Esophagus squamous epithelium (tissue), 5 donors: ENCODE measurements at regions not wholly inside any gene's neighbourhood (a gene's known extent, or its start where the extent isn't known, plus 50 kb on each side); places are given as distances from the start of the nearest gene placed in this dataset.

Experiments used
- DNase-seq: peaks from one replicate; lab custom pipeline; 2025; lab: John Stamatoyannopoulos, UW
- H3K27ac ChIP-seq, 4 donors: fragments of 200-600 bp; sonication (generic); one replicate each; pipeline ENCODE4 v1.5.1; 2016 to 2019; ENCODE audit warnings: mild to moderate bottlenecking in 1 of 4
- H3K27me3 ChIP-seq, 4 donors: fragments of 200-600 bp; sonication (generic); 1 replicate in 3 of 4; 2 replicates in 1 of 4; pipeline versions ENCODE4 v1.5.1 to v1.6.0; 2017 to 2021; ENCODE audit warnings: antibody characterized with exemption in 1 of 4
- H3K36me3 ChIP-seq, 3 donors: fragments of 200-600 bp; sonication (generic); one replicate each; pipeline ENCODE4 v1.5.1; 2016 to 2019
- H3K4me1 ChIP-seq, 3 donors: fragments of 200-600 bp; sonication (generic); one replicate each; pipeline ENCODE4 v1.5.1; 2017 to 2019
- H3K4me3 ChIP-seq, 4 donors: fragments of 200-600 bp; sonication (generic); 1 replicate in 3 of 4; 2 replicates in 1 of 4; pipeline ENCODE4 v1.5.1; 2016 to 2019; ENCODE audit warnings: mild to moderate bottlenecking in 2 of 4, moderate library complexity in 1 of 4
- H3K9me3 ChIP-seq, 3 donors: fragments of 200-600 bp; sonication (generic); one replicate each; pipeline ENCODE4 v1.5.1; 2016 to 2019
- CTCF ChIP-seq, 6 experiments: fragments of 450-650 bp in 4 of 6; fragments of 200-600 bp in 2 of 6; sonication (generic) in 2 of 6; IDR thresholded peaks; one replicate each; pipeline ENCODE4 v1.5.1; 2016 to 2019; ENCODE audit warnings: antibody characterized with exemption in 6 of 6, mild to moderate bottlenecking in 4 of 6, moderate library complexity in 4 of 6
- POLR2A ChIP-seq, 4 donors: fragments of 450-650 bp; IDR thresholded peaks; one replicate each; pipeline ENCODE4 v1.6.1; 2017; ENCODE audit warnings: antibody characterized with exemption in 4 of 4, mild to moderate bottlenecking in 4 of 4, moderate library complexity in 3 of 4
- WGBS, 2 donors: methylation state at CpG; one replicate each; pipeline ENCODE4 v1.1.5; 2018; 5-methylcytosine and 5-hydroxymethylcytosine counted together
- intact Hi-C: fragments of 100-400 bp; cut with DNase I; formaldehyde crosslinking; loops from one replicate; pipeline ENCODE4 v1.15.0; 2022
- donor health status: DM: yes; HTN: yes; CAD: no.

- TF ChIP-seq CTCF (IDR thresholded peaks at IDR 0.05): no peak
- 77 to 87% methylated on average over 3 of the region's 3 CpGs for WGBS, 2 donors
- no peaks in the 10 kb centered on the region for H3K4me1 ChIP-seq
- H3K27ac ChIP-seq: no peak overlapping the region
- no peaks in the 10 kb centered on the region for H3K36me3 ChIP-seq
- no peaks in the 10 kb centered on the region for H3K9me3 ChIP-seq
- H3K27me3 ChIP-seq: no peaks in the 10 kb centered on the region
- no peak overlapping the region for H3K4me3 ChIP-seq
- intact Hi-C loops: no loop called here
- no peak for DNase-seq
These were observed 676.2 kb downstream of the ZEB2 start for GRCh38 chr2:143843686-143844085.

GRCh38 chr2:143842836-143843235, 677.1 kb downstream of the ZEB2 start:
- Histone ChIP-seq H3K36me3 (no peaks in the 10 kb centered on the region), H3K4me1 (no peaks in the 10 kb centered on the region), H3K27me3 (no peaks in the 10 kb centered on the region), H3K9me3 (no peaks in the 10 kb centered on the region), H3K27ac (no peak overlapping the region), H3K4me3 (no peak overlapping the region)
- 69 to 84% methylated on average over 2 of the region's 2 CpGs for WGBS, 2 donors
- intact Hi-C loops: no loop called here
- DNase-seq: no peak
- TF ChIP-seq CTCF (IDR thresholded peaks at IDR 0.05): no peak
- TF ChIP-seq POLR2A (IDR thresholded peaks at IDR 0.05): no peak

GRCh38 chr2:143841935-143842334, 678.0 kb downstream of the ZEB2 start:
- intact Hi-C loops: no loop called here
- Histone ChIP-seq H3K4me3 (no peak overlapping the region), H3K9me3 (no peaks in the 10 kb centered on the region), H3K27ac (no peak overlapping the region), H3K27me3 (no peaks in the 10 kb centered on the region), H3K36me3 (no peaks in the 10 kb centered on the region), H3K4me1 (no peaks in the 10 kb centered on the region)
- WGBS, 2 donors: 89 to 95% methylated on average over 4 of the region's 4 CpGs
- DNase-seq: no peak
- no peak for TF ChIP-seq CTCF (IDR thresholded peaks at IDR 0.05)

GRCh38 chr2:143840601-143841000, 679.3 kb downstream of the ZEB2 start:
- H3K9me3 ChIP-seq: no peaks in the 10 kb centered on the region
- H3K4me3 ChIP-seq: no peak overlapping the region
- no peaks in the 10 kb centered on the region for H3K4me1 ChIP-seq
- H3K27ac ChIP-seq: no peak overlapping the region
- intact Hi-C loops: no loop called here
- H3K27me3 ChIP-seq: no peaks in the 10 kb centered on the region
- TF ChIP-seq POLR2A (IDR thresholded peaks at IDR 0.05) (no peak), CTCF (IDR thresholded peaks at IDR 0.05) (no peak)
- H3K36me3 ChIP-seq: no peaks in the 10 kb centered on the region
- DNase-seq: no peak

- no peak overlapping the region for H3K4me3 ChIP-seq
- 58 to 80% methylated on average over 2 of the region's 2 CpGs for WGBS, 2 donors
- TF ChIP-seq CTCF (IDR thresholded peaks at IDR 0.05): no peak
- no peak for TF ChIP-seq POLR2A (IDR thresholded peaks at IDR 0.05)
These were observed 679.7 kb downstream of the ZEB2 start for GRCh38 chr2:143840194-143840593.

More at GRCh38 chr2:143840194-143840593, 679.7 kb downstream of the ZEB2 start:
- Histone ChIP-seq H3K27me3 (no peaks in the 10 kb centered on the region), H3K9me3 (no peaks in the 10 kb centered on the region), H3K4me1 (no peaks in the 10 kb centered on the region), H3K36me3 (no peaks in the 10 kb centered on the region), H3K27ac (no peak overlapping the region)
- no peak for DNase-seq
- intact Hi-C loops: no loop called here
